ELR (cell line): ENCODE measurements at regions not wholly inside any gene's neighbourhood (a gene's known extent, or its start where the extent isn't known, plus 50 kb on each side); places are given as distances from the start of the nearest gene placed in this dataset.
A peak's percentile ranks its signal among the peaks of the same experiment; 100 is the strongest.
"Not testable (repeated sequence)": the region's sequence is repeated elsewhere in the genome, so short reads cannot be mapped to it uniquely, and the experiment has no call there.

Experiments
- DNase-seq: peaks from one replicate; pipeline ENCODE4 v3.0.0-alpha.2; 2015; ENCODE audit warnings: low read depth

- no peak for DNase-seq
These were observed 550.8 kb downstream of the DIPK2A start for GRCh38 chr3:144522456-144522855.

- no peak for DNase-seq
These were observed 551.8 kb downstream of the DIPK2A start for GRCh38 chr3:144523396-144523795.

DNA sequence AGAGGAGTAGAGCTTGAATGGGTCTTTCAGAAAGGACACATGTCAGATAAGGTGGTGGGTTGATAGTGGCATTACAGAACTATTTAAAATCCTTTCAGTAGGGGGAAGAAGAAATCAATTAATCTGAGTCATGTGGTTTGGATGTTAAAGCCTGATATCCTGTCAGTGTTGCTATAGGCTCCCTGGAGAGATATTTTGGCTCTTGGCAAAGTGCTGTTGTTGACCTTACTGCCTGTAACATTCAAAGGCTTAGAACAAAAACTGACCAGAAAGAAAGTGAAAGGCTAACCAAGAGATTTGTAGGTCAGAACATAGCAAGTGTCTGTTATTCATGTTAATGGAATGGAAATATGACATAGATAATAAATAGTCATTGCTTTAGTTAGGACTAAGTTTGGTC is 552.9 kb downstream of the DIPK2A start:
- no peak for DNase-seq

DNA sequence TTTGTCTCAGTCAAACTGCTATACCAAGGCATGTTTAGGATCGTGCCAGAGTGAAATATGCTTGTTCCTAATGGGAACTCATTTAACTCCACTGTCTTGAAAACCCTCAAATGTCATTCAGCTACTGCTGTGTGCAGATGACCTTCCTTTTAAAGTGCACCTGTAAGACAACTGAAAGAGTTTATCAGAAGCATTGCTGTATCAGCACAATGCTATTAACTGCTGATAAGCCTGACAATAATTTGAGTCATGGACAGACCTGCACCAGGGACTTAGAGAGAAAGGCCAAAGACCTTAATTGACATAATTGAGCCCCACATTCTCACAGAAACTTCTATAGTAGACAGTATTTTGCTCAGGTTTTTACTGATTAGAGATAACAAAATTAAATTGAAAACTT is 557.9 kb downstream of the DIPK2A start:
- DNase-seq = no peak

- no peak for DNase-seq
These were observed 573.2 kb downstream of the DIPK2A start for GRCh38 chr3:144544871-144545270.

DNA sequence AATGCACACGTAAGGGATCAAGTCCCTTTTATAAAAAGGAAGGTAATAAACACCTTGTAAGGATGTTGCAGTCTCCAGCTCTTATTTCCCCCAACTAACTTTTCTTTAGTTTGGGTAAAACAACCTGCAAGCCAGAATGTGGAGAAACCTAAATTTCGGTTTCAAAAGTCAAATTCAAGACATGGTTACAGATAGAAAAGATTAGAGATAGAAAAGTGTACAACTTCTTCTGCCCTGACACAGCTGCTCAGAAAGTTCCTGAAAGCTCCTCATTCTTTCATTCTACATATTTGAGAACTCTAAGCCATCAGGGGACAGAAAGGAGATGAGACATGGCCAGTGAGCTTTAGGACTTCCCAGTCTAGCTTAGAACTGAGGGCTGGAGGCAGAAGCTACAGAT is 574.9 kb downstream of the DIPK2A start:
- no peak for DNase-seq

- no peak for DNase-seq
These were observed 576.7 kb downstream of the DIPK2A start for GRCh38 chr3:144548346-144548745.

DNA sequence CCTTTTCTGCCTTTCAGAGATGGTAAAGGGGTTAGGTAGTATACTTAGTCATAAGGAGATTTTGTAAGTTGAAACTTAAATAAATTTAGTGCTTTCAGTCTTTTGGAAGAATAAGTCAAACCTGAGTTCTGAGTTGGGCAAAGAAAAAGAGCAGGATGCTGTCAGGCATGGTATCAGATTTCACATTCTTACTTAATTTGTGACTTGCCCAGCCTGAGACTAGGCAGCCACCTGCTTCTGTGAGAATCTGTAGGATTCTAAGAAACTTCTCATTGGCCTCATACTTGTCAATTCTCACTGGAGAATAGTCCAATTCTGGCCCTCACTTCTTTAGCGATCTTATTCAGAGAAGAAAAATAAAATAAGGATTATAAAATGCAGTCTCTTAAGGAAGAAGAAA is 577.5 kb downstream of the DIPK2A start:
- no peak for DNase-seq

DNA sequence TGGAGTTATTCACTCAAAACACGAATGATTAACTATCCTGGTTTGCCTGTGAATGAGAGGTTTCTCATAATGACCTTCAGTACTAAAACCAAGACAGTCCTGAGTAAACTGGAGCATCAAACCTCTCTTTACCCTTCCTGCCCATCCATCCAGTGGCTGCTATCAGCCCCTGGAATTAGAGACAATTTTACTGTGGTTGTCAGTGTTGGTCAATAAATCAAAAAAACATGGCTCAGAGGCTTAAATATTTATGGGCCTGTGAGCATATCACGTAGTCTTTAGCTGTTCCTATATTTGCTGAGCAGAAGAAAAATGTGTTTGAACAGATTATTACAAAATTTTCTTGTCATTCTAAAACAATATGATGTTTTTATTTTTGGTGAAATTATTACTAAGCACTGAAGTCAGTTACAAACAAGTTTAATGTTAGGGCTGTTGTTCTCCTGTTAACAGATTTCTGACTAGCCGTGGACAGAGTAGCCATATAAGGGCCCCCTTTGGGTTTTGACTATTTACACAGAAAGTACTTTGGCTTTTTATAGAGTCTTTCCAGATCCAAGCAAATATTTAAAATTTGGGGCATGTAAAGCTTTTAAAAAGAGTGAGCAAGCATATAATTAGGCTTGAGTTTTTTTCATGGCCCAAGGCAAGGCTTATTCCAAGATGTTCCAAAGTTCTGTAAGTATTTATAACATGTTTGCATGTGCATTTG is 580.9 kb downstream of the DIPK2A start:
- no peak for DNase-seq

- DNase-seq = no peak
These were observed 581.7 kb downstream of the DIPK2A start for GRCh38 chr3:144553301-144553700.

- no peak for DNase-seq
These were observed 583.3 kb downstream of the DIPK2A start for GRCh38 chr3:144554889-144555288.

DNA sequence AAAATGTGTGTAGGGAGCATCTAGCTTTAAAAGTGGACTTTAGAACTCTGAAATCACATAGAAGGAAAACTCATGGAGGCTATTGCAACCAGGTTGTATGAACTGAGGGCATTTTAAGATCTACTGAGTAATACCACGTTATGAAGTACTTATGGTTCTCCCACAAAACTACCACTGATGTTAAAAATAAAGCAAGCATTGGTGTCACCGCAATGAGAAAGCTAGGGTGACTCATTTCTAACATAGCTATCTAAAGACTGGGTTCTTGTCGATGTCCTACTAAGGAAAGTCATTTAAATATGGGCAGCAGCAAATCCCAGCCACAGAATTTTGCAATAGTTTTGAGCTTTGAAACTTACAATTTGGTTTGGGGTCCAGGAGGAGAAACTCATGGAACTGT is 584.8 kb downstream of the DIPK2A start:
- peak; percentile 29 for DNase-seq

DNA sequence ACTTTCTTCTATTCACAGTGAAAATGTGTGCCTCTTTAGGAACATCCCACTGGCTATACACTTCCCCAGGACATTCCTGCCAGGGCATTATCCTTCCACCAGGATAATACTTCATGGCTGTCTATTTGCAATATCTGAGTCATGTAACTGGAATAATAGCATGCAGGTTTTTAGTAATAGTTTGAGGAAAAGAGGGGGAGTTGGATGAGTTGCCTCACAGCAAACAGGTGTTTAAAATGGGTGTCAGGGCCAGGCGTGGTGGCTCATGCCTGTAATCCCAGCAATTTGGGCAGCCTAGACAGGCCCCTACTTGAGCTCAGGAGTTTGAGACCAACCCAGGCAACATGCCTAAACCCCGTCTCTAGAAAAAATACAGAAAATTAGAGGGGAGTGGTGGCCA is 585.9 kb downstream of the DIPK2A start:
- no peak for DNase-seq

DNA sequence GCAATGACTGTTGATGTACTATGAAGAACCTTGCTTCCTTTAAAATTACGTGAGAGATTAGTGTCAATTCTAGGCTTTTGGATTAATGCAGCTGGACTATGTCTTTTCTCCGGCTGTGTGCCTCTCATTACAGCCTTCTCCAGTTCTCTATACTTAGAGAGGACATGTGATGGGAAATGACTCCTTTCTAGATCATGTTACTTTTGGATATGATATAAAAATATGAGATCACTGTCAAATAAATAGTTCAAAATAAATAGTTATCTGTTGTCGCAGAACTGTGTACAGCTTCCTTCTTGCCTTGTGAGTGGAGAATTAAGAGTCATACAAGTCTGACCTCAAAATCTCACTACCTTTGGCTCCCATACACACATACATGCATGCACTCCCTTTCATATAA is 592.4 kb downstream of the DIPK2A start:
- DNase-seq = no peak

GRCh38 chr3:144566320-144566719 is 594.7 kb downstream of the DIPK2A start:
- DNase-seq = no peak

DNA sequence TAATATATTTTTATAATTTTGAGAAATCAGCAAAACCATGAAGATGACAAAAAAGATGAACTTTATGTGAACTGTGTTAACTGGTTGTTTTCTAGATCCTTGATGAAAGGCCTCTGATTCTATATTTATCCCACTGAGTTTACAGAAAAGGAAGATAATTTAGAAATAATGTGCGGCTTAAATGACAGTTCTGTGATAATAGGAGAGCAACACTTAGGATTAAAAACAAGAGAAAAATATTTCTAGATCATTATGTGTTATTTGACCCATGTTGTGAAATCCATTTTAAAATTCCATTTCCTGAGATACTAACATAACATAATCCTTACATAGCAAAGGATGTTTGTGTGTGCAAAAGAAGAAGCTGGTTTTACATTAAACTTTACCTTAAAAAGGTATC is 598.0 kb downstream of the DIPK2A start:
- no peak for DNase-seq

DNA sequence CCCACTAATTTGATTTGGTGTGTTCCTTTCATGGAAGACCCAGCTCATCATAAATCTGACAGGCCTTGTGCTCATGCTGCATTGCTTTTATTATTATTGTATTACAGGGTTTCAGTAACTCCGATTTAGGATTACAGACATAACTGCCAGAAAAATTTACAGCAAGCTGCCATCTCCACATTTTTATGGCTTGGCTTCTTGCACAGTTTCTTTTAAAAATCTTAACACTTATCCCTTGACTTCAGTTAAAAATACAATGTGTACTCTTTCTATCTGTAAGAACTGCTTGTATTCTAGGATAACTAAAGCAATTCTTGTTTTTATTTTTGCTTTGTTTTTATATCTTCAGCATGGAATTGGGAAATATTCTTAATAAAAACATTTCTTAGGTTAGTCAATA is 612.2 kb downstream of the DIPK2A start:
- no peak for DNase-seq

DNA sequence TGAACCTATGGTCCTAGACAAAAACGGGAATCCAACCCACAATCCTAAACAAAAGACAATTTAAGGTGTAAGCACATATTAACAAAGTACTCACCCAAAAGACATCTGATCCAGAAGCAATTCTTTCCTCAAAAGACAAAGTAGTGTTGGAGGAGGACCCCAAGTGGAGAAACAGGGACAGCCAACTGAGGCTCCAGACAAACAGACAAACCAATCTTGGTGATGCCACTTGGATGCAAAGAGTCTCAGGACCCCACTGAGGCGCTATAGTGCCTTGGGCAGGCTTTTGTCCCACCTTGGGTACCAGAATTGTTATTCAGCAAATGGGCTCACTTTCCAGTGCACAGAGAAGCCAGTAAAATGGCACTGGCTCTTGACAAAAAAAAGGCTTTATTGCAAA is 613.8 kb downstream of the DIPK2A start:
- no peak for DNase-seq

- DNase-seq = no peak
These were observed 614.3 kb downstream of the DIPK2A start for GRCh38 chr3:144585953-144586352.

- DNase-seq = no peak
These were observed 614.8 kb downstream of the DIPK2A start for GRCh38 chr3:144586382-144586781.

GRCh38 chr3:144590854-144591253 is 619.2 kb downstream of the DIPK2A start:
- peak; percentile 59 for DNase-seq

DNA sequence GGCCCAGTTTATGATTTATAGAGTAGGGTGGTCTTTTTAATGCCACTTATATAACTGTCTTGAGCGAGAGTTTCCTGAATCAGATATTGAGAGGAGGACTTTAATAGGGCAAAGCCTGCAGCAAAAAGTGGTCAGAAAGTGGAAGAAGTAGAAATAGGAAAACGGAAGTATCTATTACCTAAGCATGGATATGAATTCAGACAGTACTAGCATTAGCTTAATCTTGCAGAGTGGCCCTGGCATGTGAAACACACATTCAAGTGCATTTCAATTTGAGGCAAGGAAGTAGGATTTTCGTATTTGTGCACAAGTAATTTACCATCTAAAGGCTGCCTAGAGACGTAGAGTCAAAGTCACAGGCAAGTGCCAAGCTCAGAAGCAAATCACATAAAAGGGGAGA is 622.3 kb downstream of the DIPK2A start:
- DNase-seq = no peak

DNA sequence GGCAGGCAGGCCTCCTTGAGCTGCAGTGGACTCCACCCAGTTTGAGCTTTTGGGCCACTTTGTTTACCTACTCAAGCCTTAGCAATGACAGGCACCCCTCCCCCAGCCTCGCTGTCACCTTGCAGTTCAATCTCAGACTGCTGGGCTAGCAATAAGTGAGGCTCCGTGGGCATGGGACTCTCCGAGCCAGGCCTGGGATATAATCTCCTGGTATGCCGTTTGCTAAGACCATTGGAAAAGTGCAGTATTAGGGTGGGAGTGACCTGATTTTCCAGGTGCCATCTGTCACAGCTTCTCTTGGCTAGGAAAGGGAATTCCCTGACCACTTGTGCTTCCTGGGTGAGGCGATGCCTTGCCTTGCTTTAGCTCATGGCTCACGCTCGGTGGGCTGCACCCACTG is 648.6 kb downstream of the DIPK2A start:
- DNase-seq = not testable (repeated sequence)

- DNase-seq = no peak
These were observed 651.2 kb downstream of the DIPK2A start for GRCh38 chr3:144622845-144623244.

DNA sequence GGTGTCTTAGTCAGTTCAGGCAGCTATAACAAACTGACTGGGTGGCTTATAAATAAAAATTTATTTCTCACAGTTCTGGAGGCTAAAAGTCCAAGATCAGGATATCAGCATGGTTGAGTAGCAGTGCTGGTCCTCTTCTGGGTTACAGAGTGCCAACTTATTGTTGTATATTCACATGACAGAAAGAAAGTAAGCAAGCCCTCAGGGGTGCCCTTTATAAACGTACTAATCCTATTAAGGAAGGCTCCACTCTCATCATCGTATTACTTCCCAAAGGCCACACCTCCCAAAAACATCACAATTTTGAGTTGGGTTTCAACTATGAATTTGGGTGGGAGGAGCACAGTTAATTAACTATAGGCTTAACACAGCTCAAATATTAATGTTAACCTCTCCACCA is 653.0 kb downstream of the DIPK2A start:
- DNase-seq = no peak
